ENCODE measurements at regions not wholly inside any gene's neighbourhood (a gene's known extent, or its start where the extent isn't known, plus 50 kb on each side); places are given as distances from the start of the nearest gene placed in this dataset.

- TF ChIP-seq CTCF (conservative IDR thresholded peaks at IDR 0.05) (no peak), EZH2 (IDR thresholded peaks at IDR 0.05; ENCODE audit: low read depth) (no peak)
- Histone ChIP-seq H3F3A (ENCODE audit: insufficient read depth, low read depth) (peaks cover 3% of the 10 kb centered on the region; the same call in 1 of the 2 replicates), H2AFZ (no peak overlapping the region), H3K79me2 (ENCODE audit: low read depth) (no peaks in the 10 kb centered on the region), H3K4me3 (no peak overlapping the region), H3K36me3 (ENCODE audit: low read depth) (no peaks in the 10 kb centered on the region), H3K4me2 (no peak overlapping the region), H3K27me3 (ENCODE audit: insufficient read depth, low read depth) (no peaks in the 10 kb centered on the region), H3K4me1 (replicated peaks; ENCODE audit: insufficient read depth) (peaks cover 18% of the 10 kb centered on the region; the same call in 1 of the 2 replicates), H3K27ac (no peak overlapping the region), H3K9me2 (ENCODE audit: insufficient read depth) (no peaks in the 10 kb centered on the region), H4K20me1 (ENCODE audit: insufficient read depth) (no peaks in the 10 kb centered on the region), H3K9me3 (ENCODE audit: insufficient read depth, low read depth) (no peaks in the 10 kb centered on the region)
- intact Hi-C loops (cut with micrococcal nuclease; ENCODE audit: unreplicated experiment): loop anchor here (5.0 kb wide), 1 partner anchor 125 kb away; no protein-coding TSS in a partner anchor
- peak in 1 of 2 experiments; percentile 31 for DNase-seq
- ChIA-PET POLR2A (ENCODE audit: unreplicated experiment) (interaction anchor here (0.7 kb wide), 1 partner anchor 67 kb away, joined by 5 read pairs; no protein-coding TSS in a partner anchor), CTCF (no interaction called here)
- BruUV-seq (replicated peaks): no TSS peak
Measured at GRCh38 chr1:203931953-203932352, 70.6 kb downstream of the SNRPE start.

GRCh38 chr1:203932556-203932955 is 71.2 kb downstream of the SNRPE start:
- H3K79me2 ChIP-seq (ENCODE audit: low read depth): no peaks in the 10 kb centered on the region
- no peak overlapping the region for H3K27ac ChIP-seq
- H4K20me1 ChIP-seq (ENCODE audit: insufficient read depth): no peaks in the 10 kb centered on the region
- no TSS peak for BruUV-seq (replicated peaks)
- no peaks in the 10 kb centered on the region for H3K36me3 ChIP-seq (ENCODE audit: low read depth)
- ChIA-PET CTCF (no interaction called here), POLR2A (ENCODE audit: unreplicated experiment) (no interaction called here)
- H3K9me2 ChIP-seq (ENCODE audit: insufficient read depth): no peaks in the 10 kb centered on the region
- H3K4me3 ChIP-seq: no peak overlapping the region
- no peak overlapping the region for H3K4me2 ChIP-seq
- DNase-seq: no peak
- no peak overlapping the region for H2AFZ ChIP-seq
- intact Hi-C loops (cut with micrococcal nuclease; ENCODE audit: unreplicated experiment): loop anchor here (5.0 kb wide), 1 partner anchor 125 kb away; no protein-coding TSS in a partner anchor
- no peaks in the 10 kb centered on the region; the same call in 1 of the 2 replicates for H3K9me3 ChIP-seq (ENCODE audit: insufficient read depth, low read depth)
- H3K27me3 ChIP-seq (ENCODE audit: insufficient read depth, low read depth): no peaks in the 10 kb centered on the region
- peaks cover 18% of the 10 kb centered on the region; the same call in 1 of the 2 replicates for H3K4me1 ChIP-seq (replicated peaks; ENCODE audit: insufficient read depth)
- TF ChIP-seq CTCF (conservative IDR thresholded peaks at IDR 0.05) (no peak), EZH2 (IDR thresholded peaks at IDR 0.05; ENCODE audit: low read depth) (no peak)
- peaks cover 3% of the 10 kb centered on the region; the same call in 1 of the 2 replicates for H3F3A ChIP-seq (ENCODE audit: insufficient read depth, low read depth)

GRCh38 chr1:203934027-203934426 is 72.6 kb downstream of the SNRPE start:
- no peak for DNase-seq
- CTCF ChIA-PET: no interaction called here
- Histone ChIP-seq H3K4me2 (no peak overlapping the region), H3F3A (ENCODE audit: insufficient read depth, low read depth) (peaks cover 3% of the 10 kb centered on the region; the same call in 1 of the 2 replicates), H3K27me3 (ENCODE audit: insufficient read depth, low read depth) (no peaks in the 10 kb centered on the region), H3K9me3 (ENCODE audit: insufficient read depth, low read depth) (no peaks in the 10 kb centered on the region; the same call in 1 of the 2 replicates), H3K4me3 (no peak overlapping the region), H3K9me2 (ENCODE audit: insufficient read depth) (no peaks in the 10 kb centered on the region), H3K36me3 (ENCODE audit: low read depth) (no peaks in the 10 kb centered on the region), H3K27ac (no peak overlapping the region), H3K79me2 (ENCODE audit: low read depth) (no peaks in the 10 kb centered on the region), H2AFZ (no peak overlapping the region), H4K20me1 (ENCODE audit: insufficient read depth) (no peaks in the 10 kb centered on the region), H3K4me1 (replicated peaks; ENCODE audit: insufficient read depth) (peaks cover 18% of the 10 kb centered on the region; the same call in 1 of the 2 replicates)
- no TSS peak for BruUV-seq (replicated peaks)
- TF ChIP-seq CTCF (conservative IDR thresholded peaks at IDR 0.05): no peak
- no peak for TF ChIP-seq EZH2 (IDR thresholded peaks at IDR 0.05; ENCODE audit: low read depth)
- intact Hi-C loops (cut with micrococcal nuclease; ENCODE audit: unreplicated experiment): loop anchor here (5.0 kb wide), 1 partner anchor 123 kb away; no protein-coding TSS in a partner anchor
- POLR2A ChIA-PET (ENCODE audit: unreplicated experiment): no interaction called here
